PFSK-1 (cell line): ENCODE measurements at regions not wholly inside any gene's neighbourhood (a gene's known extent, or its start where the extent isn't known, plus 50 kb on each side); places are given as distances from the start of the nearest gene placed in this dataset.

Experiments used
- FOXP2 ChIP-seq: optimal IDR thresholded peaks from 2 replicates; pipeline ENCODE3; 2011; ENCODE audit warnings: borderline replicate concordance, control low read depth, inconsistent platforms; ENCODE audit not compliant: insufficient read depth; ENCODE audit errors: extremely low read length, extremely low read depth
- POLR2AphosphoS5 ChIP-seq: IDR thresholded peaks from 2 replicates; pipeline ENCODE4 v1.6.1; 2012; ENCODE audit warnings: low read depth, mild to moderate bottlenecking, control low read depth, low read length, moderate library complexity
- REST ChIP-seq, 2 experiments: IDR thresholded peaks; 2 replicates each; pipeline versions ENCODE4 v1.6.1 to v1.8.0; 2011 to 2012; ENCODE audit warnings: low read depth in 2 of 2, low read length in 2 of 2, control low read depth in 1 of 2, inconsistent platforms in 1 of 2, mild to moderate bottlenecking in 1 of 2, moderate library complexity in 1 of 2; ENCODE audit not compliant: insufficient read depth in 1 of 2
- SIN3A ChIP-seq: IDR thresholded peaks from 2 replicates; pipeline ENCODE4 v1.6.1; 2012; ENCODE audit warnings: mild to moderate bottlenecking, low read length, moderate library complexity, borderline replicate concordance; ENCODE audit not compliant: insufficient read depth
- TAF1 ChIP-seq: IDR thresholded peaks from 2 replicates; pipeline ENCODE4 v1.6.1; 2012; ENCODE audit warnings: low read length, control low read depth, borderline replicate concordance; ENCODE audit not compliant: insufficient read depth

- no peak for TF ChIP-seq TAF1
- TF ChIP-seq POLR2AphosphoS5: no peak
- no peak for TF ChIP-seq SIN3A
- no peak for TF ChIP-seq FOXP2
- TF ChIP-seq REST (IDR thresholded peaks at IDR 0.05; ENCODE audit: insufficient read depth in 1 of 2, low read depth in 2 of 2, low read length in 2 of 2): no peak
Observed at GRCh38 chr3:147797095-147797494, 387.9 kb downstream of the ZIC1 start.

- no peak for TF ChIP-seq TAF1
- TF ChIP-seq REST (IDR thresholded peaks at IDR 0.05; ENCODE audit: insufficient read depth in 1 of 2, low read depth in 2 of 2, low read length in 2 of 2): no peak
- no peak for TF ChIP-seq FOXP2
- TF ChIP-seq POLR2AphosphoS5: no peak
- TF ChIP-seq SIN3A: no peak
Observed at GRCh38 chr3:147799601-147800000, 390.4 kb downstream of the ZIC1 start.

- no peak for TF ChIP-seq TAF1
- no peak for TF ChIP-seq REST (IDR thresholded peaks at IDR 0.05; ENCODE audit: insufficient read depth in 1 of 2, low read depth in 2 of 2, low read length in 2 of 2)
- no peak for TF ChIP-seq POLR2AphosphoS5
- TF ChIP-seq FOXP2: no peak
- no peak for TF ChIP-seq SIN3A
Observed at GRCh38 chr3:147807776-147808175, 398.6 kb downstream of the ZIC1 start.

- TF ChIP-seq SIN3A (no peak), FOXP2 (no peak), REST (IDR thresholded peaks at IDR 0.05; ENCODE audit: insufficient read depth in 1 of 2, low read depth in 2 of 2, low read length in 2 of 2) (no peak), POLR2AphosphoS5 (no peak), TAF1 (no peak)
Observed at GRCh38 chr3:147809206-147809605, 400.0 kb downstream of the ZIC1 start.
